ENCODE measurements at regions not wholly inside any gene's neighbourhood (a gene's known extent, or its start where the extent isn't known, plus 50 kb on each side); places are given as distances from the start of the nearest gene placed in this dataset.
A peak's percentile ranks its signal among the peaks of the same experiment; 100 is the strongest.

DNA sequence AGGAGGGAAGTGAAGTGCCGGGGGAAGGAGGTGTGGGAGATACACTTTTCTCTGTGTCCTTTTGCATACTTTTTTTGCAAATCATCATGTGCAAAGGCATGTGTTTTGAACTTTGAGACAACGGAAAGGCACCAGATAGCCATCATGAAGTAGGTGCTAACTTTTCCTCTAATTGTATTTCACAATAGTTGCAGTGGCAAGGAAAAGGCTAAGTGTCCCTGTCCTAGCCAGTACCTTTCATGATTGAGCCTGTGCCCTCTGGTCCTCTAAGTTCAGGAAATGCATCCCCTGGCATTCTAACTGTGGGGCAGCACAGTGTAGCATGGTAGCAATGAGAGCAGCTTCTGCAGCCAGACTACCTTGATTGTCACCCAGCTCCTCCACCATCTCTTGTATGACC lies 186.2 kb downstream of the ADSS2 start:
- DNase-seq (ENCODE audit: low read depth) = no peak

GRCh38 chr1:244269169-244269568 lies 182.5 kb downstream of the ADSS2 start:
- DNase-seq (ENCODE audit: low read depth) = no peak

DNA sequence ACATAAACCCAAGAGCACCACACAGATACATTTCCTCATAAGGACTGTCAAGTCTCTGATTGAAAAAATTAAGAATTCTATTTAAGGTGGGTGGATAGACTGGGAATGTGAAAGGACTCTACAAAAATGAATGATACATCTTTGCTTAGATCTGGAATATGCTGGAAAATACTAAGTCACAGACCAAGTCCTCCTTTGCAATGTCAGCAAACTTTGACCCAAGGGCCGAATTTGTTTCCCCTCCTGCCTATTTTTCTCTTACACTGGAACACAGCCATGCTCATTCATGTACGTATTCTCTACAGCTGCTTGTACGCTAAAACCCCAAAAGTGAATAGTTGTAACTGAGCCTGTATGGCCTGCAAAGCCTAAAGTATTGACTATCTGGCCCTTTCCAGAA lies 180.7 kb downstream of the ADSS2 start:
- no peak for DNase-seq (ENCODE audit: low read depth)

DNA sequence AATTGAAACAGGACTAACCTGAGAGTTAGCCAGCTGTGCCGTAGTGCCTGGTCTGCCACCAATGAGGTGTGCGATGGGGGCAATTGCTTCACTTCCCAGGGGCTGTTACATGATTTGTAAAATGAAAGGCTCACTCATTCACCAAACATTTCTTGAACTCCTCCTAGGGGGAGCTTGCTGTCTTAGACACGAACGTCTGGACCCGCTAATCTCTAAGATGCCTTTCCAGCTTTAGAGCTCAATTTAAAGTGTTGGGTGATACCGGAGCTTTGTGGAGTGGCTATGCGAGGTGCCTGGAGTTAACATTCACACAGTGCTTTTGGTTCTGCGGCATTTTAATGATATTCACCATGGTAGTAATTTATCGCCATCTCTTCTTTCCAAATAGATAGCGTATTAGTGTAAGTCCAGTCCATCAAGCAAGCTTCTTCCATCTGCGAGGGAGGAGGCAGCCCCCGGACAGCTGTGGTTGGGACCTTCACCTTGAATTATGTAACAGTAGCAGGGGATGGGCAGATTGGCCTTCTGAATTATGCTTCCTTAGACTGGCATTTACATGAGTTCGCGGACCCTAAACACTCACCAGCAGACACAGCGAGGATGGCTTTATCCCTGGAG lies 179.9 kb downstream of the ADSS2 start:
- no peak for DNase-seq (ENCODE audit: low read depth)

DNA sequence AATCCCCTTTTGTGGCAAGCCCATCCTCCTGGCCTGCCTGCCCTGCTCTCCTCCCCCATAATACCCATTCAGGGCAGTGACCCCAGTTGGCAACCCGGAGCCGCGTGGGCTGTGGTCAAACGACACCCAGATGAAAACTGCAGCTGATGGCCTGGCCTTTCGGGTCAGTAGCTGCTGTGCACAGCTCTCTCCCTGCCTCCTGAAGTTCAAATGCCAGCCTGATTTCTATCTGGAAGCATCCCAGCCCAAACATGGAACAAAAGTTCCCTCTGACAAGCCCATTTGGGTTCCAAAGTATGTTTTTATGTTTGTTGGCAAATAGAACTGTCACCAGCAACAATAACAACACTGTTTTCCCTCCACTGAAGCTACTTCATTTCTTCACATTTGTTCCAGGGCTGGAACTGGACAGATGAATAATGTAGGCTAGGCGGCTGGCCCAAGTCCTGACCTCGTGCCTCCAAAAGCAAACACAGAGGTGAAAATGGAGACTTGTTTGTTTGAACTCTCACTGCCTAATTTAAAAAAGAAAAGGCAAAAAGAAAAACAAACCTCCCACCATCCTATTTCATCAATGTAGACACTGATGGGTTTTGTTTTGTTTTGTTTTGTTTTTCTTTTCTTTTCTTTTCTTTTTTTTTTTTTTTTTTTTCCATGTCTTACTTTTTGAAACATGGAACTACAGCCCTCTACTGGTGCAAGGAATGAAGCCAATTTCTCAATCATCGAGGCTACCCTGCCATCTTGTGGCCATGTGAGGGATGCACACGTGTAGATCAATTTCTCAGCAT lies 179.0 kb downstream of the ADSS2 start:
- peak; percentile 90 for DNase-seq (ENCODE audit: low read depth)

DNA sequence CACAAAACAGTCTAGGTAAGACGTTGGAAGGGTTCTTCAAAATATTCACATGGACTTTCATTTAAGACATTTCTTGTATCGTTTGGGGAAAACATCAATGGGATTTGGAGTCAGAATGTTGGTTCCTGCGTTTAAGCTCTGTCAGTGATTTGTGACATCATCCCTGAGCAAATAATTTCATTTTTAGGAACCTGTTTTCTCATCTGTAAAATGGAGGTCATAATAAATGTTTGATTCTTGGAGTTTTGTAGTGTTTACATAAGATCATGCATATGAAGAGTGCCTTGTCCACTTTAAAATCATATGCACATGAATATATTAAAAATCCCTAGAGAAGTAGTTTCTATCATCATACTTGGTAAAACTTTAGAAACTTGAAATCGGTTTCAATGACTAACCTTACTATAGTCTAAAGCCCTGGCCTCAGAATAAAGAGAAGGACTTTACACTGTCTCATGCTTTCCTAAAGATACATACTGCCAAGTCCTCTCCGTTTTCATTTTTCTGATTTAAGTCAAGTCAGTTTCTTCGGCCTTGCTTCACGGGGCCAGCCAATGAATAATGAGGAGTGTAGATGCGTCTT lies 178.4 kb downstream of the ADSS2 start:
- DNase-seq (ENCODE audit: low read depth) = no peak

GRCh38 chr1:244273845-244274619 lies 177.7 kb downstream of the ADSS2 start:
- DNase-seq (ENCODE audit: low read depth) = peak; percentile 99

DNA sequence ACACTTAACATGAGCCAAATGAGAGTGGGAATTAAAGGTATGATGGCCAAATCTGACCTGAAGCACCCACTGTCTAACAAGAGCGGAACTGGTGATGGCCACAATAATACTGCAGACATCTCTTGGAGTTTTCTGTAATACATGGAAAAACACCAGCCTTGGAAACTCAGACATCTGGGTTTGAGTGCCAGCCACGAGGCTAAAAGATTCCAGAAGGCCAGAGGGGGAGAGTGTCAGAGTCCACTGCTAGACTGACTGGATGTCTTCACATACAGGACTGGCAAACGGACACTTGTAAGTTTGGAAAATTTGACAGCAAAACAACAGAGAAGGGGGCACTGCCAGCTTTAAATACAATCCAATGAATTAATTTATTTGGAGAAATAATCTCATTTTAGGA lies 175.1 kb downstream of the ADSS2 start:
- no peak for DNase-seq (ENCODE audit: low read depth)

DNA sequence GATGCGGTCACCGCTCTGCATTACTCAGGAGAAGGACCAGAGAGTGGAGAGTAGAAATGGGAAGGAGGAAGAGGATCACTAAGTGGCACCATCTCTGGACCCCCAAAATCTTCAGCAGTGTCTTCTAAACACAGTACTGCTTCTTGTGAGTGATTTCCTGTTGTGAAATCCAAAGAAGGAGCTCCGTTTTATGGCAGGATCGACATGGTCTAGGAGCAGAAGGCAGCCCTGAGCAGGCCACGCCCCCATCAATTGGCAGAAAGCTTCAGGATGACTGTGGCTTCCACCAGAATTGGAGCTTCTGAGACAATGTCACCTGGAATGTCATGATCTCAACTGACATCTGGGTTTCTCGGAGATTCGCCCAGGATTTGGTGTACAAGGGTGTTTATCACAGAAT lies 171.5 kb downstream of the ADSS2 start:
- no peak for DNase-seq (ENCODE audit: low read depth)

DNA sequence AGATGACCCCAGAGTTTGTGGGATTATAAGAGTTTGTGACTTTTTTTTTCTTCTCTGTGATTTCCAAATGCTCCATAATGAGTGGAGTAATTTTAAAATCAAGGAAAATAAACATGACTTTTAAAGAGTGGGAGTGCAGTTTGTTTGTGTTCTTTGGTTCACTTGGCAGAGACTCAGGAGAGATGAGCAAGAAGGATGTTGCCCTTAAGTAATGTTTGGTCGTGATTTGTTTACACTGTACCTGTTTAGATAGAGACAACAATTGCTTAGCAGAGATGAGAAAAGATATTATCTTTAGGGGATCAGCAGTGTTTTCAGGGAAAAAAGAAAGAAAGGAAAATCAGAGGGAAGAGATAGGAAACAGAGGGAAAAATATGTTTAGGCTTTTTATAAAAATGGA lies 170.8 kb downstream of the ADSS2 start:
- DNase-seq (ENCODE audit: low read depth) = no peak

- no peak for DNase-seq (ENCODE audit: low read depth)
Observed at GRCh38 chr1:244283772-244284171, 167.9 kb downstream of the ADSS2 start.

DNA sequence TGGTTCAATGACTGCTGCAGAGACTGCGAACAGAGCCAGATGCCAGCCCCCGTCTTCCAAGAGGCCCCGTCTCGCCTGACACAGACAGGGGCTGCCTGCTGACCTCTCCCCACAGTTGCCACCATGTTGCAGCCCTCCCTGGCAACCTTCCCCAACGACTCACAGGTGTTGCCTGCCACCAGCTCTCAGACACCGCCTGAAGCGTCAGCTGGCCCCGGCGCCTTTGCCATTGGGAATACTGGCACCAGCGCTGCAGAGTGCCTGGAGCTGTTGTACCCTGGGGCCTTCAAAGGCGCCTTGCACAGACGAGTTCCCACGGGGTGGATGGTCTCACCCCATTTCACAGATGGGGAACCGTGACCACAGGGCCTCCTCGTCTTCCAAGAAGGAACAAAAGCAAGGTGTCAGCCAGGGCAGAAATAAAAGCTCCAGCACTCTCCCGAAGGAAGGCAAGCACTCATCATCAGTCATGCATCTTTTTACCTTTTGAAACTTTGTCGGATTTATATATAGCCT lies 167.0 kb downstream of the ADSS2 start:
- DNase-seq (ENCODE audit: low read depth) = no peak

GRCh38 chr1:244286341-244286740 lies 165.4 kb downstream of the ADSS2 start:
- no peak for DNase-seq (ENCODE audit: low read depth)

DNA sequence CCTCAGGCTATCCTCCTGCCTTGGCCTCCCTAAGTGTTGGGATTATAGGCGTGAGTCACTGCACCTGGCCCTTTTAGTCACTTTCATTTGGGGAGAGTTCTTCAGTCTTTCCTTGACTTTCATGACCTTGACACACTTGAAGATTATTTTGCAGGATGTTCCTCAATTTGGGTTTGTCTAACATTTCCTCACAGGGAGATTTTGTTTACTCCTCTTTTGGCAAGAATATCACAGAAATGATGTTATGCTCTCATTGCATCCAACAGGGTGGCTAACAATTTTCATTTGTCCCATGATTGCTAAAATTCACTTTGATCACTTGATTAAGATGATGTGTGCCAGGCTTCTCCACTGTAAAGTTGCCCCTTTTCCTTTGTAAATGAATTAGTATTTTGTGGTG lies 164.0 kb downstream of the ADSS2 start:
- no peak for DNase-seq (ENCODE audit: low read depth)

DNA sequence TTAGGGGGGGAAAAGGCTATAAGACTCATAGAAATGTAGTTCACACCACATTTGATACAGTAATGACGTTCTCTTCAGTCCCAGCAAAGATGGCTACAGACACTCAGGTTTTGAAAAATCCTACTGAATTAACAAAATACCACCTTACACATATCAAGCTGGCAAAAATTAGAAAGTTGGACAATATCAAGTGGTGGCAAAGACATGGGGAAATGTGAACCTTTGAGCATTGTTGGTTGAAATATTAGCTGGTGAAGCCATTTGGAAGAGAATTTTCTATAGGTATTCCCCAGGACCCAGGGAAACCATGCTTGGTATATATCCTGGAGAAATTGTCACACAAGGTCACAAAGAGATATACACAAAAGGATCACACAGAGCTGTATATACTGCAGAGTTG lies 163.0 kb downstream of the ADSS2 start:
- no peak for DNase-seq (ENCODE audit: low read depth)

DNA sequence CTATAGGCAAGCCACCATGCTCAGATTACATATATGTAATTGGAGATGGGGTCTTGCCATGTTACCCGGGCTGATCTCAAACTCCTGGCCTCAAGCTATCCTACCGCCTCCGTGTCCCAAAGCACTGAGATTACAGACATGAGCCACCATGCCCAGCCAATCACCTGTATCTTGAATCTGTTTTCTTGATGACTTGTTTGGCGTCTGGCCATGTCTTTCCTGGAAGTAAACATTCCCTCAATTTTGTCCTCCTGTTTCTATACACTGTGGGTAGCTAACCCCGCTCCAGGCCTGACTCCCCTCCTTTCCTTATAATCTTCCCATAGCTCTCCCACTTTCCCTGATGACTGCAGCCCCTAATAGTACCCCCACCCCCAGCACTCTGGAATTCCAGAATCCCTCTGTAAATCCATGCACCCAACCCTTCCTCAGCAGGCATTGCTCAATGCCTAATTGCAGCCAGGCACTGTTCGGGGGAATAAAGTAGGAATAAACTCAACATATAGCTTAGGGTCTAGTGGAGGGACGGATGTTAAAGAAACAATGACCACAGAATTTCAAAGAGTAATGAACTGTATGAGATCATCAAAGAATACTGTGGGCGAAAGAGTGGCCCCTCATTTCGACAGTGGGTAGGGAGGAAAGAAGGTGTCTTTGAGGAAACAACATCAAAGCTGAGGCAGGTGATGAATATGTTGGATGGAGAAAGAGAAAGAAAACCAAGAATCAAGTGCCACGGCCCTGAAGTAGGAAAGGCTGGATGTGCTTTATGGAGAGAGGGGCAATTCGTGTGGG lies 161.5 kb downstream of the ADSS2 start:
- DNase-seq (ENCODE audit: low read depth) = no peak

GRCh38 chr1:244291236-244292201 lies 160.2 kb downstream of the ADSS2 start:
- DNase-seq (ENCODE audit: low read depth) = no peak

GRCh38 chr1:244294599-244295224 lies 157.0 kb downstream of the ADSS2 start:
- no peak for DNase-seq (ENCODE audit: low read depth)

GRCh38 chr1:244296003-244296402 lies 155.7 kb downstream of the ADSS2 start:
- no peak for DNase-seq (ENCODE audit: low read depth)

- no peak for DNase-seq (ENCODE audit: low read depth)
Observed at GRCh38 chr1:244296447-244296846, 155.3 kb downstream of the ADSS2 start.

Measured in fibroblast of the conjunctiva (primary cell).